Neuronal stem cell (in vitro differentiated cells): ENCODE measurements at regions not wholly inside any gene's neighbourhood (a gene's known extent, or its start where the extent isn't known, plus 50 kb on each side); places are given as distances from the start of the nearest gene placed in this dataset.

ENCODE experiments used
- DNase-seq: peaks from one replicate; pipeline ENCODE4 v3.0.0-alpha.2; 2013; ENCODE audit warnings: low spot score
- H2AFZ ChIP-seq: one replicate; pipeline ENCODE4 v1.6.1; 2013; ENCODE audit warnings: mild to moderate bottlenecking, low read length, inconsistent platforms
- H2AK5ac ChIP-seq: 2 replicates; pipeline ENCODE4 v1.6.1; 2013; ENCODE audit warnings: low read depth, mild to moderate bottlenecking, inconsistent platforms, low read length, moderate library complexity, mixed read lengths
- H2BK120ac ChIP-seq: 2 replicates; pipeline ENCODE4 v1.6.1; 2013; ENCODE audit warnings: low read depth, mild to moderate bottlenecking, inconsistent platforms, low read length, moderate library complexity, mixed read lengths
- H2BK12ac ChIP-seq: one replicate; pipeline ENCODE4 v1.6.1; 2013; ENCODE audit warnings: low read length, inconsistent platforms
- H2BK15ac ChIP-seq: 2 replicates; pipeline ENCODE4 v1.6.1; 2013; ENCODE audit warnings: mild to moderate bottlenecking, low read length, inconsistent platforms, mixed read lengths
- H2BK5ac ChIP-seq: one replicate; pipeline ENCODE4 v1.6.1; 2013; ENCODE audit warnings: inconsistent platforms, mild to moderate bottlenecking, low read length, moderate library complexity
- H3K14ac ChIP-seq: one replicate; pipeline ENCODE4 v1.6.1; 2013; ENCODE audit warnings: low read length, inconsistent platforms
- H3K18ac ChIP-seq: 2 replicates; pipeline ENCODE4 v1.6.1; 2013; ENCODE audit warnings: low read length, inconsistent platforms
- H3K23ac ChIP-seq: 2 replicates; pipeline ENCODE4 v1.6.1; 2013; ENCODE audit warnings: low read depth, mild to moderate bottlenecking, mixed read lengths, low read length, inconsistent platforms; ENCODE audit not compliant: poor library complexity
- H3K27ac ChIP-seq: replicated peaks from 3 replicates; pipeline ENCODE4 v1.5.1; 2013; ENCODE audit warnings: low read length, inconsistent platforms
- H3K27me3 ChIP-seq, 3 experiments: 2 replicates each; pipeline ENCODE4 v1.6.1; 2013; ENCODE audit warnings: low read length in 3 of 3, mild to moderate bottlenecking in 2 of 3, inconsistent platforms in 1 of 3, low read depth in 1 of 3, mixed read lengths in 1 of 3, moderate library complexity in 1 of 3; ENCODE audit not compliant: control insufficient read depth in 3 of 3, insufficient read depth in 3 of 3
- H3K36me3 ChIP-seq, 2 donors: replicated peaks in 1 of 2; 2 replicates each; pipeline ENCODE4 v1.6.1; 2013; ENCODE audit warnings: low read length in 2 of 2; ENCODE audit not compliant: control insufficient read depth in 2 of 2, insufficient read depth in 2 of 2
- H3K4ac ChIP-seq: 2 replicates; pipeline ENCODE4 v1.6.1; 2013; ENCODE audit warnings: inconsistent platforms, mild to moderate bottlenecking, low read length, moderate library complexity
- H3K4me1 ChIP-seq, 2 donors: 1 replicate in 1 of 2; 2 replicates in 1 of 2; pipeline ENCODE4 v1.6.1; 2013; ENCODE audit warnings: low read length in 2 of 2, low read depth in 1 of 2; ENCODE audit not compliant: control insufficient read depth in 2 of 2, insufficient read depth in 1 of 2
- H3K4me2 ChIP-seq: one replicate; pipeline ENCODE4 v1.6.1; 2013; ENCODE audit warnings: mild to moderate bottlenecking, low read length, inconsistent platforms; ENCODE audit not compliant: insufficient read depth, poor library complexity, severe bottlenecking
- H3K4me3 ChIP-seq, 2 donors: 2 replicates each; pipeline ENCODE4 v1.5.1; 2013; ENCODE audit warnings: low read length in 2 of 2, mild to moderate bottlenecking in 2 of 2, inconsistent platforms in 1 of 2, moderate library complexity in 1 of 2
- H3K79me1 ChIP-seq: one replicate; pipeline ENCODE4 v1.6.1; 2013; ENCODE audit warnings: low read depth, mild to moderate bottlenecking, inconsistent platforms, low read length, moderate library complexity
- H3K9ac ChIP-seq: one replicate; pipeline ENCODE4 v1.6.1; 2013; ENCODE audit warnings: mild to moderate bottlenecking, low read depth, low read length, inconsistent platforms; ENCODE audit not compliant: poor library complexity
- H3K9me3 ChIP-seq, 2 donors: replicated peaks in 1 of 2; 2 replicates each; pipeline versions ENCODE3 to v1.6.1; 2013; ENCODE audit warnings: low read length in 2 of 2, mild to moderate bottlenecking in 2 of 2, inconsistent platforms in 1 of 2, low read depth in 1 of 2, mixed read lengths in 1 of 2, moderate library complexity in 1 of 2; ENCODE audit not compliant: control insufficient read depth in 2 of 2, insufficient read depth in 1 of 2
- H4K8ac ChIP-seq: one replicate; pipeline ENCODE4 v1.6.1; 2013; ENCODE audit warnings: low read depth, mild to moderate bottlenecking, inconsistent platforms, low read length, moderate library complexity
- H4K91ac ChIP-seq: one replicate; pipeline ENCODE4 v1.6.1; 2013; ENCODE audit warnings: low read length, low read depth, mild to moderate bottlenecking, inconsistent platforms; ENCODE audit not compliant: poor library complexity
- WGBS, 2 donors: extraction: QIAGEN DNeasy Blood & Tissue Kit; methylation state at CpG; one replicate each; pipeline ENCODE4 v1.1.7; 2013; ENCODE audit warnings: missing lambda C conversion rate in 2 of 2, mixed read lengths in 1 of 2; ENCODE audit not compliant: insufficient read length in 2 of 2, insufficient replicate concordance in 1 of 2; ENCODE audit errors: extremely low coverage in 2 of 2; 5-methylcytosine and 5-hydroxymethylcytosine counted together

DNA sequence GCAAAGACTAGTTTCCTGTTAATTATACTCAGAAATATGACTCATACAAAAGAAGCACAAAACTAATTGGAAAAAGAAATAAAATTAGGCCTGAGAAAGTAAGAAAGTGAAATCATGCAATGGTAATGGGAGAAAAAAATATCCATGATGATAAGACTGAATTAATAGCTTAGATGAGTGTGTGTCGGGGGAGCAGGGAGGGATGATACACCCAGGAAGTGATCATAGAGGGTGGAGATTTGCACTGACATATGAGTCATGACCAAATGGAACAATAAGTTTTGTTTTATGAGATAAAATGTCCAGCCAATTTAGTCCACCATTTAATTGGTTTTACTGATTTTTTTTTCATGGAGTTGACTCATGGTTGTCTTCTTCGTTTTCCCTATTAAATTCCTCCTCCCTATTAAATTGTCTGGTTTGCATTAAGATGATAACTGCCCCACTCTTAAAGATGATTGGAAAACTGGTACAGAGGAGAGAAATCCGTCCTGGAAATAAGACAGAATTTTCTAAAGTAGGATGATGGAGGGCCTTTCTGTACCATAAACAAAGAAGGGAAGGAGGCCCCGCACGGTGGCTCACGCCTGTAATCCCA is 111.7 kb upstream of the KCNJ6 start:
- Histone ChIP-seq H2BK120ac (no peak overlapping the region), H2BK5ac (no peak overlapping the region), H2AFZ (no peak overlapping the region), H4K8ac (no peak overlapping the region), H3K36me3 (no peaks in the 10 kb centered on the region), H3K4me2 (no peak overlapping the region), H3K9ac (no peak overlapping the region), H3K79me1 (no peaks in the 10 kb centered on the region), H2BK15ac (no peak overlapping the region), H3K23ac (no peak overlapping the region), H2BK12ac (no peak overlapping the region), H3K27ac (no peak overlapping the region), H3K14ac (no peak overlapping the region), H3K4me1 (no peaks in the 10 kb centered on the region), H2AK5ac (no peak overlapping the region), H3K27me3 (peaks cover 0 to 4% (median 0%) of the 10 kb centered on the region in 3 experiments), H3K4ac (no peak overlapping the region), H3K9me3 (no peaks in the 10 kb centered on the region), H4K91ac (no peak overlapping the region), H3K4me3 (no peak overlapping the region), H3K18ac (no peak overlapping the region)
- DNase-seq = no peak
- no CpG with 5 or more reads among the region's 6 CpGs for WGBS, 2 donors

DNA sequence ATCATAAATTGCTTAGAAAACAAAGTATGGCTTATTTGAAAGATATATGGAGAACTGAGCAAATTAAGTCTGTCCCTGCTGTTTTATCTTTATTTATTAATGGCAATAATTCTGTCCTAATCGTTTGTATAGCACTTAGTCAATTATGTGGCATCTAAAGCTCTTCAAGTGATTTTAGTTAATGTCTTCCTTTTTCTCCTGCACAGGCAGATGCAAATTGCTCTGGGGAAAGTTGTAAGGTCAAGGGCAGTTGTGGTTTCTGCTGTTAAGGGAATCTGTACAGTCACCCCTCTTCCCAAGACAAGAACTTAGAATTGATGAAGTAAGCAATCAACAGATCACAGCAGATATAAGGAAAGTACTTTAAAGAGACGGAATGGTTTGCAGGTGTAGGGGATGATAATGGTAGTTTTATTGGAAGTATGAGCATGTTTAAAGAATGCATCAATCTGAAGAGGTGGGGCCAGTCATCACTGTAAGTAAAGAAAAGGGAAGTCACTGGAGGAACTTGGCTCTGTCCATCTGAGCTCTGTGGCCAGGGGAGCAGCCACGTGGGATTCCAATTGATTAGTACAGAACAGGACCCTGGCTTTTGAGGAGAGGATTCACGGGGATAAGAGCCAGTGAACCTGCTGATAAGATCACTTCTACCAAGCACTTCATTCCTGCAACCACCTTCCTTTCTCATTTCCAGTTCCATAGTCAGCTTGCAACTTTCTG is 116.0 kb upstream of the KCNJ6 start:
- Histone ChIP-seq H3K14ac (no peak overlapping the region), H3K23ac (no peak overlapping the region), H3K9ac (no peak overlapping the region), H2BK12ac (no peak overlapping the region), H3K79me1 (no peaks in the 10 kb centered on the region), H3K4ac (no peak overlapping the region), H2BK120ac (no peak overlapping the region), H2BK5ac (no peak overlapping the region), H3K27ac (no peak overlapping the region), H3K4me1 (no peaks in the 10 kb centered on the region), H3K27me3 (no peaks in the 10 kb centered on the region), H2AFZ (no peak overlapping the region), H3K9me3 (no peaks in the 10 kb centered on the region), H3K18ac (no peak overlapping the region), H3K36me3 (no peaks in the 10 kb centered on the region), H3K4me2 (no peak overlapping the region), H3K4me3 (no peak overlapping the region), H4K91ac (no peak overlapping the region), H2AK5ac (no peak overlapping the region), H4K8ac (no peak overlapping the region), H2BK15ac (no peak overlapping the region)
- DNase-seq = no peak
- 100% methylated on average over 1 of the region's 4 CpGs; no CpG with 5 or more reads in 1 of the 2 donors for WGBS, 2 donors

GRCh38 chr21:38036016-38036415 is 119.8 kb upstream of the KCNJ6 start:
- no peak overlapping the region for H2AFZ ChIP-seq
- H3K18ac ChIP-seq = no peak overlapping the region
- H3K9ac ChIP-seq = no peak overlapping the region
- no peak overlapping the region for H2AK5ac ChIP-seq
- no peak overlapping the region for H3K23ac ChIP-seq
- no peaks in the 10 kb centered on the region for H3K79me1 ChIP-seq
- no peak overlapping the region for H3K14ac ChIP-seq
- H3K4me1 ChIP-seq = no peaks in the 10 kb centered on the region
- no peak overlapping the region for H3K4me3 ChIP-seq
- H3K27me3 ChIP-seq = no peaks in the 10 kb centered on the region
- H3K9me3 ChIP-seq = no peaks in the 10 kb centered on the region
- WGBS, 2 donors = no CpG with 5 or more reads among the region's 7 CpGs
- H3K4me2 ChIP-seq = no peak overlapping the region
- no peak overlapping the region for H3K27ac ChIP-seq
- H2BK15ac ChIP-seq = no peak overlapping the region
- H4K91ac ChIP-seq = no peak overlapping the region
- DNase-seq = no peak
- H4K8ac ChIP-seq = no peak overlapping the region
- H3K4ac ChIP-seq = no peak overlapping the region
- no peak overlapping the region for H2BK5ac ChIP-seq
- no peaks in the 10 kb centered on the region for H3K36me3 ChIP-seq
- H2BK120ac ChIP-seq = no peak overlapping the region
- no peak overlapping the region for H2BK12ac ChIP-seq

DNA sequence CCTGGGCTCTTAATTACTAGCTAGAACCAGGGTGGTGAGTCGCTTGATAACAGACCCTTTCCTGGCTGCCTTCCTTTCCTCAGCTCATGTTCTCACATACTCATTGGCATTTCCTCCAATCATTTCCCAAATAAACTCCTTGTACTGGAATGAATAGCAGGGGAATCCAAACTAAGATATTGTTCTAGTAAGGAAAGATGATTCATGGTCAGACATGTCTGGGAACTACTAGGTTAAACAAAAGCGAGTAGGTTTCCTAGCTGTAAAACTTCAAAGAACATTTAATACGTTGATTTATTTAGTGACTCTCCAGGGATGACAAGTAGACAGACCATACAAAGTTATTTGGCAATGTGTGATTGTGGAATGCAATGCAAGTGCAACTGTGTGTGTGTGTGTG is 121.2 kb upstream of the KCNJ6 start:
- Histone ChIP-seq H3K9me3 (no peaks in the 10 kb centered on the region), H2BK5ac (no peak overlapping the region), H3K9ac (no peak overlapping the region), H3K4ac (no peak overlapping the region), H3K14ac (no peak overlapping the region), H3K27ac (no peak overlapping the region), H3K23ac (no peak overlapping the region), H3K4me1 (no peaks in the 10 kb centered on the region), H3K4me3 (no peak overlapping the region), H3K18ac (no peak overlapping the region), H4K8ac (no peak overlapping the region), H2BK120ac (no peak overlapping the region), H4K91ac (no peak overlapping the region), H3K4me2 (no peak overlapping the region), H3K27me3 (no peaks in the 10 kb centered on the region), H2BK15ac (no peak overlapping the region), H3K36me3 (no peaks in the 10 kb centered on the region), H2AFZ (no peak overlapping the region), H2BK12ac (no peak overlapping the region), H3K79me1 (no peaks in the 10 kb centered on the region), H2AK5ac (no peak overlapping the region)
- no peak for DNase-seq
- no CpG with 5 or more reads among the region's 3 CpGs for WGBS, 2 donors
